Calu3 (cell line): ENCODE measurements at regions not wholly inside any gene's neighbourhood (a gene's known extent, or its start where the extent isn't known, plus 50 kb on each side); places are given as distances from the start of the nearest gene placed in this dataset.

Experiments
- BruUV-seq: library from RNA; stranded (reverse); fragments of 400-500 nt; replicated peaks from 2 replicates; lab custom pipeline; 2021; lab: Mats Ljungman, UMichigan
- CTCF ChIA-PET: fragments of 300-600 bp; sonication (Branson Sonifier 250); formaldehyde crosslinking; loops from one replicate; lab custom pipeline; 2022; ENCODE audit warnings: antibody characterized with exemption; lab: Charles Lee
- DNase-seq: peaks from one replicate; pipeline ENCODE4 v3.0.0; 2022
- H3K27ac Mint-ChIP-seq: one replicate; pipeline ENCODE4 v1.8.0; 2022; ENCODE audit warnings: mixed read lengths; ENCODE audit not compliant: unreplicated experiment
- H3K27me3 Mint-ChIP-seq: one replicate; pipeline ENCODE4 v1.8.0; 2022; ENCODE audit warnings: mixed read lengths; ENCODE audit not compliant: unreplicated experiment
- H3K36me3 Mint-ChIP-seq: one replicate; pipeline ENCODE4 v1.8.0; 2022; ENCODE audit warnings: mild to moderate bottlenecking, moderate library complexity, mixed read lengths; ENCODE audit not compliant: insufficient read depth, unreplicated experiment
- H3K4me1 Mint-ChIP-seq: one replicate; pipeline ENCODE4 v1.8.0; 2022; ENCODE audit warnings: mild to moderate bottlenecking, low read depth, mixed read lengths; ENCODE audit not compliant: unreplicated experiment
- H3K4me3 Mint-ChIP-seq: one replicate; pipeline ENCODE4 v1.8.0; 2022; ENCODE audit warnings: mild to moderate bottlenecking, low read depth, moderate library complexity, mixed read lengths; ENCODE audit not compliant: unreplicated experiment
- H3K9me3 Mint-ChIP-seq: one replicate; pipeline ENCODE4 v1.8.0; 2022; ENCODE audit warnings: low read depth, mixed read lengths; ENCODE audit not compliant: unreplicated experiment
- CTCF ChIP-seq: fragments of 200-600 bp; IDR thresholded peaks from one replicate; pipeline ENCODE4 v1.8.0; 2022; ENCODE audit warnings: antibody characterized with exemption; ENCODE audit not compliant: unreplicated experiment
- intact Hi-C: fragments of 100-400 bp; cut with micrococcal nuclease; formaldehyde crosslinking; loops from one replicate; pipeline ENCODE4 v1.10.0; 2022; ENCODE audit not compliant: unreplicated experiment

- BruUV-seq = no TSS peak
- Mint-ChIP-seq H3K27ac (no peak overlapping the region), H3K27me3 (no peaks in the 10 kb centered on the region), H3K4me3 (no peak overlapping the region), H3K4me1 (peaks cover 8% of the 10 kb centered on the region), H3K9me3 (no peaks in the 10 kb centered on the region), H3K36me3 (no peaks in the 10 kb centered on the region)
- CTCF ChIA-PET = interaction anchor here (0.6 to 0.7 kb wide), 5 partner anchors 32 to 1319 kb away, joined by 3 to 6 read pairs (median 6); no protein-coding TSS in a partner anchor
- intact Hi-C loops = no loop called here
- DNase-seq = no peak
- TF ChIP-seq CTCF = no peak
Measured at GRCh38 chr3:83233715-83234114, 1472.3 kb upstream of the GBE1 start.

- H3K27me3 Mint-ChIP-seq = no peaks in the 10 kb centered on the region
- no peaks in the 10 kb centered on the region for H3K9me3 Mint-ChIP-seq
- intact Hi-C loops = no loop called here
- no peak for TF ChIP-seq CTCF
- peaks cover 17% of the 10 kb centered on the region for H3K4me1 Mint-ChIP-seq
- CTCF ChIA-PET = no interaction called here
- H3K27ac Mint-ChIP-seq = no peak overlapping the region
- peak overlapping the region; percentile 42 for H3K4me3 Mint-ChIP-seq
- H3K36me3 Mint-ChIP-seq = no peaks in the 10 kb centered on the region
- no peak for DNase-seq
- no TSS peak for BruUV-seq
Measured at GRCh38 chr3:83230841-83231240, 1469.4 kb upstream of the GBE1 start.

GRCh38 chr3:83230376-83230775 is 1468.9 kb upstream of the GBE1 start:
- Mint-ChIP-seq H3K4me3 (no peak overlapping the region), H3K4me1 (peaks cover 17% of the 10 kb centered on the region), H3K36me3 (no peaks in the 10 kb centered on the region), H3K9me3 (no peaks in the 10 kb centered on the region), H3K27me3 (no peaks in the 10 kb centered on the region), H3K27ac (no peak overlapping the region)
- intact Hi-C loops = no loop called here
- no peak for TF ChIP-seq CTCF
- no TSS peak for BruUV-seq
- CTCF ChIA-PET = no interaction called here
- DNase-seq = no peak

GRCh38 chr3:83226751-83227150 is 1465.3 kb upstream of the GBE1 start:
- no peak overlapping the region for H3K4me3 Mint-ChIP-seq
- intact Hi-C loops = no loop called here
- no peaks in the 10 kb centered on the region for H3K27me3 Mint-ChIP-seq
- H3K36me3 Mint-ChIP-seq = no peaks in the 10 kb centered on the region
- no peak overlapping the region for H3K27ac Mint-ChIP-seq
- CTCF ChIA-PET = no interaction called here
- peaks cover 17% of the 10 kb centered on the region for H3K4me1 Mint-ChIP-seq
- TF ChIP-seq CTCF = no peak
- H3K9me3 Mint-ChIP-seq = no peaks in the 10 kb centered on the region
- no peak for DNase-seq
- BruUV-seq = no TSS peak
